B cell (primary cell): ENCODE measurements at regions not wholly inside any gene's neighbourhood (a gene's known extent, or its start where the extent isn't known, plus 50 kb on each side); places are given as distances from the start of the nearest gene placed in this dataset.

ENCODE experiments used
- CTCF ChIP-seq: fragments of 200-600 bp; IDR thresholded peaks from one replicate; pipeline ENCODE4 v1.8.0; 2022; ENCODE audit warnings: antibody characterized with exemption, mild to moderate bottlenecking
- EZH2 ChIP-seq: IDR thresholded peaks from 2 replicates; pipeline ENCODE4 v1.6.1; 2012; ENCODE audit warnings: borderline replicate concordance, low read depth, mild to moderate bottlenecking, moderate library complexity, low read length; ENCODE audit not compliant: insufficient read depth, poor library complexity, severe bottlenecking

DNA sequence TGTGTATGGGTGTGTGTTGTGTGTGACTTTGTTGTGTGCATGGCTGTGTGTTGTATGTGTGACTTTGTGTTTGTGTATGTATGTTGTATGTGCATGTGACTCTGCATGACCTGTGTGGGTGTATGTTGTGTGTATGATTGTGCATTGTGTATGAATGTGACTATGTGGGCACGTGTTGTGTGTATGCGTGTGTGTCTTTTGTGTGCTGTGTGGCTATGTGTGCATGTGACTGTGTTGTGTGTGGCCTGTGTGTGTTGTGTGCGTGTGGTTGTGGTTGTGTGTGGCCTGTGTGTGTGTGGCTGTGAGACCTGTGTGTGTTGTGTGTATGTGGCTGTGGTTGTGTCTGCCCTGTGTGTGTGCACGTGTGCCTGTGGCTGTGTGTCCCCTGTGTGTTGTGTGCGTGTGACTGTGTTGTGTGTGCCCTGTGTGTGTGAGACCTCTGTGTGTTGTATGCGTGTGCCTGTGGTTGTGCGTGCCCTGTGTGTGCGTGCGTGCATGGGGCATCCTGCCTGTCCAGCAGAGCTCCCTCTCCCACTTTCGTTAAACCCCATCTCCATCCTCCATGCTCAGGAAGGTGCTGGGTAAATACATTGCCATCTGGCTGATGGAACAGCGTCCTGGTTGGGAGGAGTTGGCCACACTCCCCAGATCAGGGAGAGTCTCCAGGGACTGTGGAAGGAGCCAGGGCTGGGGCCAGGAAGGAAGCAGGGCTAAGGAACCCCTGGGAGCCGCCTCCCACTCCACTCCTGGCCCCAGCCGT lies 90.1 kb upstream of the GSE1 start:
- TF ChIP-seq CTCF (no peak), EZH2 (no peak)
